HG03460 (cell line): ENCODE measurements at regions not wholly inside any gene's neighbourhood (a gene's known extent, or its start where the extent isn't known, plus 50 kb on each side); places are given as distances from the start of the nearest gene placed in this dataset.

Experiments used
- ATAC-seq: cut with Tn5 transposase; IDR thresholded peaks from one replicate; pipeline ENCODE4 v1.9.1; 2021; ENCODE audit not compliant: unreplicated experiment

- no peak for ATAC-seq
These were observed 549.2 kb upstream of the KLF12 start for GRCh38 chr13:74683411-74683810.

GRCh38 chr13:74682746-74683145 is 548.5 kb upstream of the KLF12 start:
- no peak for ATAC-seq

GRCh38 chr13:74681891-74682290 is 547.7 kb upstream of the KLF12 start:
- no peak for ATAC-seq

- ATAC-seq: no peak
These were observed 544.2 kb upstream of the KLF12 start for GRCh38 chr13:74678308-74678965.

GRCh38 chr13:74675972-74676371 is 541.8 kb upstream of the KLF12 start:
- no peak for ATAC-seq

- ATAC-seq: no peak
These were observed 541.0 kb upstream of the KLF12 start for GRCh38 chr13:74675182-74675581.

GRCh38 chr13:74674720-74675119 is 540.5 kb upstream of the KLF12 start:
- no peak for ATAC-seq

GRCh38 chr13:74669149-74669548 is 534.9 kb upstream of the KLF12 start:
- no peak for ATAC-seq

- no peak for ATAC-seq
These were observed 533.5 kb upstream of the KLF12 start for GRCh38 chr13:74667656-74668203.

GRCh38 chr13:74662905-74663304 is 528.7 kb upstream of the KLF12 start:
- ATAC-seq: no peak

- no peak for ATAC-seq
These were observed 527.6 kb upstream of the KLF12 start for GRCh38 chr13:74661851-74662250.

GRCh38 chr13:74657765-74658164 is 523.6 kb upstream of the KLF12 start:
- no peak for ATAC-seq

GRCh38 chr13:74651121-74651520 is 516.9 kb upstream of the KLF12 start:
- ATAC-seq: no peak

- ATAC-seq: no peak
These were observed 513.8 kb upstream of the KLF12 start for GRCh38 chr13:74647991-74648390.

- no peak for ATAC-seq
These were observed 513.0 kb upstream of the KLF12 start for GRCh38 chr13:74647211-74647610.

GRCh38 chr13:74646091-74646490 is 511.9 kb upstream of the KLF12 start:
- no peak for ATAC-seq

- ATAC-seq: no peak
These were observed 511.4 kb upstream of the KLF12 start for GRCh38 chr13:74645586-74645985.

GRCh38 chr13:74644229-74644628 is 510.0 kb upstream of the KLF12 start:
- ATAC-seq: no peak

GRCh38 chr13:74641586-74641985 is 507.4 kb upstream of the KLF12 start:
- no peak for ATAC-seq

GRCh38 chr13:74633734-74634133 is 499.5 kb upstream of the KLF12 start:
- ATAC-seq: no peak

GRCh38 chr13:74629985-74630384 is 495.8 kb upstream of the KLF12 start:
- ATAC-seq: no peak

- no peak for ATAC-seq
These were observed 491.3 kb upstream of the KLF12 start for GRCh38 chr13:74625541-74625940.

GRCh38 chr13:74623761-74624160 is 489.6 kb upstream of the KLF12 start:
- no peak for ATAC-seq
